Kidney (tissue), 13 donors: ENCODE measurements at regions not wholly inside any gene's neighbourhood (a gene's known extent, or its start where the extent isn't known, plus 50 kb on each side); places are given as distances from the start of the nearest gene placed in this dataset.

Source experiments
- DNase-seq, 5 donors: peaks; one replicate each; pipeline ENCODE4 v3.0.0-alpha.2; 2013 to 2020
- FAIRE-seq: peaks from 2 replicates; lab custom pipeline; 2012; peaks lifted over from hg19 to GRCh38; lab: Jason Lieb, UNC
- H3K27ac ChIP-seq, 2 donors: one replicate each; pipeline ENCODE4 v1.7.0; 2013; ENCODE audit warnings: low read depth in 2 of 2, low read length in 2 of 2, inconsistent platforms in 1 of 2
- H3K27me3 ChIP-seq: one replicate; pipeline ENCODE4 v1.7.1; 2013; ENCODE audit warnings: low read length, inconsistent platforms; ENCODE audit not compliant: control insufficient read depth, insufficient read depth
- H3K36me3 ChIP-seq, 3 donors: one replicate each; pipeline versions ENCODE4 v1.7.0 to v1.7.1; 2013; ENCODE audit warnings: low read length in 3 of 3, control low read depth in 1 of 3, inconsistent platforms in 1 of 3; ENCODE audit not compliant: insufficient read depth in 3 of 3, control insufficient read depth in 2 of 3
- H3K4me1 ChIP-seq, 3 donors: one replicate each; pipeline versions ENCODE4 v1.7.0 to v1.7.1; 2013; ENCODE audit warnings: low read length in 3 of 3, inconsistent platforms in 1 of 3, low read depth in 1 of 3; ENCODE audit not compliant: control insufficient read depth in 2 of 3, insufficient read depth in 2 of 3
- H3K4me3 ChIP-seq, 3 donors: one replicate each; pipeline versions ENCODE4 v1.7.0 to v1.8.1; 2013; ENCODE audit warnings: low read length in 3 of 3, control low read depth in 1 of 3, inconsistent platforms in 1 of 3
- H3K9ac ChIP-seq, 3 donors: one replicate each; pipeline versions ENCODE4 v1.7.0 to v1.7.1; 2013; ENCODE audit warnings: low read length in 3 of 3, control low read depth in 1 of 3, inconsistent platforms in 1 of 3
- H3K9me3 ChIP-seq, 3 donors: one replicate each; pipeline versions ENCODE4 v1.7.0 to v1.7.1; 2013; ENCODE audit warnings: low read length in 3 of 3, control low read depth in 1 of 3, inconsistent platforms in 1 of 3; ENCODE audit not compliant: control insufficient read depth in 2 of 3, insufficient read depth in 1 of 3
- intact Hi-C: fragments of 100-400 bp; cut with DNase I; formaldehyde crosslinking; loops from one replicate; pipeline ENCODE4 v1.11.1; 2022
- TF ChIP-seq, protein P1 (sequence below): IDR thresholded peaks from 3 replicates; pipeline ENCODE4 v1.5.1; 2012; ENCODE audit warnings: mild to moderate bottlenecking, moderate library complexity, borderline replicate concordance; ENCODE audit not compliant: insufficient read depth; ENCODE audit errors: extremely low read depth
- donor health status: control.
- donor health status: control.
- donor health status: control.
- donor health status: control.
- donor health status: control.
- donor health status: DM: yes; HTN: yes; CAD: no.
- donor health status: Normal renal cell carcinoma (clear cell type).

DNA sequence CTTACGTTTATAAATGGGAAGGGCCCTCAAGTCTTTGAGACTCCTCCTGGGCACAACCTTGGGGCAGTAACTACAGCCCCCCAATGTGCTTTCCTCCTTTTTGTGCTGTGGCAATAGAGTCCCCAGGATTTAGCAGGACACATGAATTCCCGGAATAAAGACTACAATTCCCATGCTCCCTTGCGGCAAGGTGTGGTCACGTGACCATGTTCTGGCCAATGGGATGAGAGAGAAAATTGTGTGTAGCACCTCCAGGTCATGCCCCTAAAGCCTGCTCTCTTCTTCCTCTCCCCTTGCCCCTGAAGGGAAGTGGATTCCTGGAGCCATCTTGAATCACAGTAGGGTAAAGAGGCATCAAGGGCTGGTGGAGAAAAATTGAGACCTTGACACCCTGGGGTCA, 295.1 kb upstream of the SFSWAP start:
- Histone ChIP-seq H3K4me1 (no peaks in the 10 kb centered on the region), H3K27ac (no peak overlapping the region), H3K9me3 (no peaks in the 10 kb centered on the region), H3K36me3 (no peaks in the 10 kb centered on the region), H3K4me3 (no peak overlapping the region), H3K27me3 (no peaks in the 10 kb centered on the region), H3K9ac (no peak overlapping the region)
- DNase-seq (no peak), FAIRE-seq (no peak)
- intact Hi-C loops, result no loop called here
- TF ChIP-seq, protein P1, sequence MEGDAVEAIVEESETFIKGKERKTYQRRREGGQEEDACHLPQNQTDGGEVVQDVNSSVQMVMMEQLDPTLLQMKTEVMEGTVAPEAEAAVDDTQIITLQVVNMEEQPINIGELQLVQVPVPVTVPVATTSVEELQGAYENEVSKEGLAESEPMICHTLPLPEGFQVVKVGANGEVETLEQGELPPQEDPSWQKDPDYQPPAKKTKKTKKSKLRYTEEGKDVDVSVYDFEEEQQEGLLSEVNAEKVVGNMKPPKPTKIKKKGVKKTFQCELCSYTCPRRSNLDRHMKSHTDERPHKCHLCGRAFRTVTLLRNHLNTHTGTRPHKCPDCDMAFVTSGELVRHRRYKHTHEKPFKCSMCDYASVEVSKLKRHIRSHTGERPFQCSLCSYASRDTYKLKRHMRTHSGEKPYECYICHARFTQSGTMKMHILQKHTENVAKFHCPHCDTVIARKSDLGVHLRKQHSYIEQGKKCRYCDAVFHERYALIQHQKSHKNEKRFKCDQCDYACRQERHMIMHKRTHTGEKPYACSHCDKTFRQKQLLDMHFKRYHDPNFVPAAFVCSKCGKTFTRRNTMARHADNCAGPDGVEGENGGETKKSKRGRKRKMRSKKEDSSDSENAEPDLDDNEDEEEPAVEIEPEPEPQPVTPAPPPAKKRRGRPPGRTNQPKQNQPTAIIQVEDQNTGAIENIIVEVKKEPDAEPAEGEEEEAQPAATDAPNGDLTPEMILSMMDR, result no peak

DNA sequence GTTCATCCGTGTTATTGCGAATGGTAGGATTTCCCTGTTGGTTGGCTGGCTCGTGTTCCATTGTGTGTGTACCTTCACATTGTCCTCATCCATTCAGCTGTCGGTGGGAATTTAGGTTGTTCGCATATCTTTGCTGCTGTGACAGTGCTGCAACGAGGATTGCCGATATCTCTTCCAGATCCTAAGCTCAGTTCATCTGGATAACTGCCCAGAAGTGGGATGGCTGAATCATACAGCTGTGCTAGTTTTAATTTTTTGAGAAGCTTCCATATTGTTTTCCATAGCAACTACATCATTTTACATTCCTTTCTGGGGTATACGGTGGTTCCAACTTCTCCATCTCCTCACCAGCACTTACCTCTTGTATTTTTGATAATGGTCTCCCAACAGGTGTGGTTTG, 292.8 kb upstream of the SFSWAP start:
- Histone ChIP-seq H3K4me1 (no peaks in the 10 kb centered on the region), H3K27ac (no peak overlapping the region), H3K36me3 (no peaks in the 10 kb centered on the region), H3K9ac (no peak overlapping the region), H3K9me3 (no peaks in the 10 kb centered on the region), H3K4me3 (no peak overlapping the region), H3K27me3 (no peaks in the 10 kb centered on the region)
- TF ChIP-seq, protein P1, result no peak
- intact Hi-C loops, result no loop called here
- DNase-seq (no peak), FAIRE-seq (no peak)

- Histone ChIP-seq H3K27ac (no peak overlapping the region), H3K4me1 (no peaks in the 10 kb centered on the region), H3K9me3 (no peaks in the 10 kb centered on the region), H3K36me3 (no peaks in the 10 kb centered on the region), H3K4me3 (no peak overlapping the region), H3K9ac (no peak overlapping the region), H3K27me3 (no peaks in the 10 kb centered on the region)
- TF ChIP-seq, protein P1, result no peak
- DNase-seq (no peak), FAIRE-seq (no peak)
- intact Hi-C loops, result no loop called here
These were observed 292.0 kb upstream of the SFSWAP start for GRCh38 chr12:131418884-131419283.

DNA sequence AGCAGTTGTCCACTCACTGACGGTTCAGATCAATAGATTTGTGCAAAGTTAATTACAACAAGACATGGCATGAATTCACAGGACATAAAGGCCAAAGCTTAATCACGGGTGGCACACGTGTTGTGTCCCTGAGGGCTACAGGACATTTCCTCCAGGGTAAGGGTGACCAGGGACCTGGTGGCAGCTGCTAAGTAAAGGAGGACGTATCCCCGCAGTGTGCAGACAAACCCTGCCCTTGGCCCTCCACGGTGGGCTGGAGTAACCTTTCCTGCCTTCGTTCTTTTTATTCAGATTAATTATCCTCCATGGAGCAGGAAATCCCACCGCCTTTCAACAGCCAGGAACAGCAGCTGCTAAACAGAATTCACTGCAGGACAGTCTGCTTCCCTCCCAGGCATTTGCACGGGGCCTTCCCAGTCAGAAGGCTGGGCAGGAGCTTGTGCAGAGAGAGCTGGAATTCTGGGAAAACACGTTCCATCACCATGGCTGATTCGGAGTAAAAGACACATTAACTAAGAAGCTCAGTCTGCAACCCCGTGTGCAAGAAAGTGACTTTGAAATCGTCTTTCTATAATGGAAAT, 289.9 kb upstream of the SFSWAP start:
- no peaks in the 10 kb centered on the region for H3K4me1 ChIP-seq
- no peak for DNase-seq
- FAIRE-seq, result no peak
- no peaks in the 10 kb centered on the region for H3K36me3 ChIP-seq
- no peak overlapping the region for H3K9ac ChIP-seq
- no peak overlapping the region for H3K4me3 ChIP-seq
- H3K27me3 ChIP-seq, result no peaks in the 10 kb centered on the region
- intact Hi-C loops, result no loop called here
- TF ChIP-seq, protein P1, result no peak
- peaks cover 0 to 5% (median 3%) of the 10 kb centered on the region in 3 donors for H3K9me3 ChIP-seq
- H3K27ac ChIP-seq, result no peak overlapping the region
